T47D (cell line): ENCODE measurements at regions not wholly inside any gene's neighbourhood (a gene's known extent, or its start where the extent isn't known, plus 50 kb on each side); places are given as distances from the start of the nearest gene placed in this dataset.
A peak's percentile ranks its signal among the peaks of the same experiment; 100 is the strongest.

ENCODE experiments used
- DNase-seq, 2 experiments: peaks; one replicate each; pipeline versions ENCODE4 v3.0.0 to v3.0.0-alpha.2; 2011 to 2012; ENCODE audit warnings: low read depth in 1 of 2, low spot score in 1 of 2
- JUND ChIP-seq: IDR thresholded peaks from 2 replicates; pipeline ENCODE4 v1.6.1; 2012; ENCODE audit warnings: low read depth
- in situ Hi-C: cut with HindIII; loops from 2 replicates; pipeline ENCODE4 v1.10.0; 2016; ENCODE audit warnings: low sequenced_read_pairs, low pct_unique_long_range_greater_than_20kb

DNA sequence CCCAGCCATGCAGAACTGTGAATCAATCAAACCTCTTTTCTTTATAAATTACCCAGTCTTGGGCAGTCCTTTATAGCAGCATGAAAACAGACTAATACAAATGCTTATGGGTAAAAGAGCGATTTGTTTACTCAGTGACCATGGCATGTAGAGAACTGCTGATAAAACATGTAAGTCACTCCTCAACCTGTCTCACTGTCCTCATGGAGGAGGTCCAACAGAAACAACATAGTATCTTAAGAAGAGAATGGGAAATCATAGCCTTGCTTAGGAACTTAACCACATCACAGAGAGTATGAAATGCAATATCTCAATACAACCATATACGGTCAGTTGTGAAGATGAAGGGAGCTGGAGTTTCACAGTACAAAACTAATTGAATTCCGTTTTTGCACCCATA lies 1734.0 kb upstream of the RAG2 start:
- in situ Hi-C loops, result no loop called here
- DNase-seq, result no peak
- no peak for TF ChIP-seq JUND

DNA sequence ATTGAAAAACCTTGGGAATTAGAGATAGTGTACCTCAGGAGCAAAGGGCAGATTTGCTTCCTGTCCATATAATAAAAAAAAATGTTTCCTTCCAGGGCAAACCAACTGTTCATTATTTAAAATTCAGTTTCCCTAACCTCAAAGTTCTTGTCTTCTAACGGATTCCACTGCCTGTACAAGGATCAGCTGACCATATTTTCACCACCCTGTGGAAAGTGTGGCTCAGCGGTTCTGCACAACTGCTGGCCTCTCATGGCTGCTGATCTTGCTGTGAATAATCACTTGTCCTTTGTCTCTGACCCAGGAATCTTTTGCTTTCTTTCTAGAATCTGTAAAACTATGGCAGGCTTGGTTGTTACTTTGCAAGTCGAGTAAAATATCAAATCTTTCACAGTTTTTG lies 1732.5 kb upstream of the RAG2 start:
- TF ChIP-seq JUND, result no peak
- DNase-seq, result no peak
- in situ Hi-C loops, result no loop called here

DNA sequence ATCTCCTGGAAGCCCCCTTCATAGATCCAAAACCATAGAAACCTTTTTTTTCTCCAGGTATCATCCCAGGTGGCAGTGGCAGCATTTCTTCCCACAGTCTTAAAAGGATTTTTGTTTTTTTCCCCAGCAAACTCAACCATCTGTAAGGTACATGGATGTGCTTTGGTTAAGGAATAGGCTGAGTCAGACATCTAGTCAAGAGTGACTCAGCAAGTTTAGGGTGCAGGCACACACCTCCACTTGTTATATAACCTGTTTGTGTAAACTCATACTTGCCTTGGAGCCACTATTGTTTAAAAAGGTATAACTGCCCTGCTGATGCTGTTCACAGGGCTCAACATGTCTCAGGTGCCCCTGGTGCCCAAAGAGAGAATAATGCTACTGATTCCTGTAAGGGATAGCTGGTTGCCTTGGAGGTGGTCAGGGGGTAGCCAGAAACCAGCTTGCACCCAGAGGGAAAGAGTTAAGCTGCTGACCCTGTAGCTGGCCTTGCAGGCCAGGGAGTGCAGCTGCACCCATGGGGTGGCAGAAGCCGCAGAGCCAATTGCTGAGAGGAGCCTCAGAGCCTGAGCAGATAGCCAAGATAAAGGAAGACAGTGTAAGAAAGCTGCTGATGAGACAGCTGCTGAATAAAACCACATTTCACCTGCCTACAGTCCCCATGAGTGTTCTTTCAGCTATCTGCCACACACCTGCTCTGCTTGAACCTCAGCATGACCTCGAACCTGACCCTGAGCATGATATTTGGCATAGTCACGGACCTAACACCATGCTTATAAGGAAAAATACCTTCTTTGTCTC lies 1726.1 kb upstream of the RAG2 start:
- peak in 1 of 2 experiments; percentile 55 for DNase-seq
- TF ChIP-seq JUND, result no peak
- in situ Hi-C loops, result no loop called here

DNA sequence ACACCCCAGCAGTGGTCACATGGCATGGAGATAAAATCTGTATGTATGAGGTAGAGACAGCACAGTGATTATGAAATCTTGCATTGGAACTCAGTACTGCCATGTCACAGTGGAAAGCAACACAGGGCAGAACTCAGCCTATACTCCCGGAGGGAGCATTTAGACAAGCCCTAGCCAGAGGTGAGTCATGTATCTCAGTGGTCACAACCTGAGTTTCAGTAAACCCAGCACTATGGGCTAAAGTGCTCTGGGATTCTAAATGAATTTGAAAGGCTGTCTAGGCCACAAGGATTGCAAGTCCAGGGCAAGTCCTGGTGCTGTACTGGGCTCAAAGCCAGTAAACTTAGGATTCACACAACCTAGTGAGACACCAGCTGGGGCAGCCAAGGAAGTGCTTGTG lies 1717.1 kb upstream of the RAG2 start:
- no peak for DNase-seq

DNA sequence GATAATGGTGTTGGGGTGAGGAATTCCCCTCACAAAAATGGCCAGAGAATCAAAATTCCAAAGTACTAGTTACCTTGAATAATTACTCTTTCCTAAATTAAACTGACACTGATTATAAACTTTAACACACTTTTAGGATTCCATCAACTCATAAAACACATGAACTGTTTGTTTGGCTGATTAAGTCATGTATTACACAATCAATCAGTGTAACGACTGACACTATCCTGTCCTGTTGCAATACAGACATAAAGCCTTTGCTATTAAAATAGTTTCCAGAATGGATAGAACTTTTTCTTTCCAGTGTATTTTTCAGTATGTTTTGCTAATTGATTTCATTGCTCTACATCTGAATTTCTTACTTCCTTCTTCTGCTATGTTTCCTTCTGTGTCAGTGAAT lies 1709.4 kb upstream of the RAG2 start:
- no peak for TF ChIP-seq JUND
- in situ Hi-C loops, result no loop called here
- DNase-seq, result no peak

More for the DNA sequence above, 1717.1 kb upstream of the RAG2 start:
- in situ Hi-C loops, result no loop called here
- TF ChIP-seq JUND, result no peak

DNA sequence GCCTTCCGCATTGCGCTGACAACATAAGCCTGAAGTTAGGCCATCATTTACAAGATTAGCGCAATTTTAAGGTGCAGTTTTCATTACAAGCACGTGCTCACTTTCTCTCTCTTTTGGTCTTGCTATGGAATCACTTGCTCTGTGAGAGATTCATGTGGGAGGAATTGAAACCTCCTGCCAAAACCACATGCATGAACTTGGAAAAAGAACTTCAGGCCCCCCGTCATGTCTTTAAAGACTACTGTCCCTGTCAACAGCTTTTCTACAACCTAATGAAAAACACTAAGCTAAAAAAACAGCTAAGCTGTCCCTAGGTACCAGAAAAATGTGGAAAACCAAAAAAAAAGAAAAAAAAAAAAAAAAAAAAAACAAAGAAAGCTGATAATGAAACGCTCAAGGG lies 1707.6 kb upstream of the RAG2 start:
- DNase-seq, result no peak
- in situ Hi-C loops, result no loop called here
- TF ChIP-seq JUND, result no peak

DNA sequence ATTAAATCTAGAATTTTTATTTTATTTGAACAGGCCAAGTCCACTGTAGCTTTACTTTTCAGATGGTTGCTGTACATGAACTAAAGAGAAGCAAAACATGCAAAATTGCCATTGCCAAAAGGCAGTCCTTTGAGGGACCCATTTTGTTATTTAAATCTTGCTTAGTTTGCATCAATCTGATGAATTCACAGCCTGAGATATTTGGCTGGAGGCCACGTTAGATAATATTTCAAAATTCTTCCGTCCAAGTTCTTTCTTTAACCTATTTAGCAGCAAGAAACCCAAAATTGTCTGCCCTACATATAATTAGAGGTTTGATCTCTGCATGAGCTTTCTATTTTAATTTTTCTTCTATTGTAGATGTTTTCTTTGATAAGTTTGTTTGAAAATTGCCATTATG lies 1706.9 kb upstream of the RAG2 start:
- in situ Hi-C loops, result no loop called here
- no peak for DNase-seq
- no peak for TF ChIP-seq JUND

DNA sequence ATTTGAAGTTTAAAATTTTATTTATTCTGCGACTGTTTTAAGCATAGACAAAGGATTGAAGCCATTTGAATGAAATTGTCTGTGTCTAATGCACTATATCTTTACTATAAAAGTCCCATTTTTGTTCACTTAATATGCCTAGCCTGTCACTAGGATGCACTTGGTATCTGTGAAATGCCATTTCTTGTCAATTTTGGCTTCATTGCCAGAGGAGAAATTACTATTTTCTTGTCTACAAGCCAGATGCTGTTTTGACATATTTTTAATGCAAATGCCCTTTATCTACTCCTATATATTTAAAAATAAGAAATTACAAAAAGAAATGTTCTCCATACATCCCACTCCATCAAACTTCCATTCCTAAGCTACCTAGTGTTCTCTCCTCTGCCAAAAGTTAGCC lies 1704.5 kb upstream of the RAG2 start:
- TF ChIP-seq JUND, result no peak
- in situ Hi-C loops, result no loop called here
- no peak for DNase-seq

DNA sequence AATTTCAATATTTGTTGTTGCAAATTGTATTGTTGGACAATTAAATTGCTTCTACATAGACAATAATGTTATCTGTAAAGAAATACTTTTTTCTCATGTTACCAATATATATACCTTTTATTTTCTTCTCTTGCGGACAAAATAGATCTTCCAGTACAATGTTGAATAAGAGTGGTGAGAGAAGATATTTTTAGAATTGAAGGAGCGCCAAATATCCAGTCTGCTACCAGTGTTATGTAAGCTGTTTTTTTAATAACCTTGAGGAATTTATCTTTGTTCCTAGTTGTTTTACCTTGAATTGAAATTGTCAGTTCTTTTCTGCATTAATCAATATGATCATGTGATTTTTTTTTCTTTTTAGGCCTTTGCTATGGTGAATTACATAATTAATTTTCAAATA lies 1702.5 kb upstream of the RAG2 start:
- no peak for DNase-seq
- no peak for TF ChIP-seq JUND
- in situ Hi-C loops, result no loop called here

DNA sequence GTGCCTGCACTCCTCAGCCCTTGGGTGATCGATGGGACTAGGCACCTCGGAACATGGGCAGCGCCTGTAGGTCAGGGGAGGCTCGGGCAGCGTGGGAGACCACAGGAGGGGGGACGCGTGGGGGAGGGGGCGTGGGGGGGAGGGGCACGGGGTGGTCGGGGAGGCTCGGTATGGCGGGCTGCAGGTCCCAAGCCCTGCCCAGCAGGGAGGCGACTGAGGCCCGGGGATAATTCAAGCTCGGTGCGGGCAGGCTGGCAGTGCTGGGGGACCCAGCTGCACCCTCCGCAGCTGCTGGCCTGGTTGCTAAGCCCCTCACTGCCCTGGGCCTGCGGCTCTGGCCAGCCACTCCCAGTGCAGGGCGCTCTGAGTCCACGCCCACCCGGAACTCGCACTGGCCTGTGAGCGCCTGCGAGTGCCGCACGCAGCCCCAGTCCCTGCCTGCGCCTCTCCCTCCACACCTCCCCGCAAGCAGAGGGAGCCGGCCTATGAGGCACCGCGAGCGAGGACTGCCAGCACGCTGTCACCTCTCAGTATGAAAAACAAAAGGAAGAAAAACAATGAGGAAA lies 1698.3 kb upstream of the RAG2 start:
- no peak for TF ChIP-seq JUND
- in situ Hi-C loops, result no loop called here

DNA sequence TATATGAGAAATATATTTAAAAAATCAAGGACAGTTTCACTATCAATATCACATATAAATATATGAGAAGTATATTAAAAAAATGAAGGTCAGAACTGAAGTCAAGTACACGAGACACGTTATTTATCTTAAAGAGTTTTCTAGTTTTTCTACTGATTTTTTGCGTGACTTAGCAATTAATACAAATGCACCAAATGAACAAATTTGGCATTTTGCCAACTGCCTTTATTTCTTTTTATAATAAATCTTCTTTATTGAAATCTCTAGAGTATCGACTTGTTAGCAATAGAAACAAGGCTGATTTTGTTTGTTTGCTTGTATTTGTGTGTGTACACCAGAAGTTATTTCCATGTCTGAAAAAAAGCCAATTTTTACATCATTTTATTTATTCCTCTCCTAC lies 1684.7 kb upstream of the RAG2 start:
- DNase-seq, result no peak
- TF ChIP-seq JUND, result no peak
- in situ Hi-C loops, result no loop called here

More for the DNA sequence above, 1698.3 kb upstream of the RAG2 start:
- no peak for DNase-seq

DNA sequence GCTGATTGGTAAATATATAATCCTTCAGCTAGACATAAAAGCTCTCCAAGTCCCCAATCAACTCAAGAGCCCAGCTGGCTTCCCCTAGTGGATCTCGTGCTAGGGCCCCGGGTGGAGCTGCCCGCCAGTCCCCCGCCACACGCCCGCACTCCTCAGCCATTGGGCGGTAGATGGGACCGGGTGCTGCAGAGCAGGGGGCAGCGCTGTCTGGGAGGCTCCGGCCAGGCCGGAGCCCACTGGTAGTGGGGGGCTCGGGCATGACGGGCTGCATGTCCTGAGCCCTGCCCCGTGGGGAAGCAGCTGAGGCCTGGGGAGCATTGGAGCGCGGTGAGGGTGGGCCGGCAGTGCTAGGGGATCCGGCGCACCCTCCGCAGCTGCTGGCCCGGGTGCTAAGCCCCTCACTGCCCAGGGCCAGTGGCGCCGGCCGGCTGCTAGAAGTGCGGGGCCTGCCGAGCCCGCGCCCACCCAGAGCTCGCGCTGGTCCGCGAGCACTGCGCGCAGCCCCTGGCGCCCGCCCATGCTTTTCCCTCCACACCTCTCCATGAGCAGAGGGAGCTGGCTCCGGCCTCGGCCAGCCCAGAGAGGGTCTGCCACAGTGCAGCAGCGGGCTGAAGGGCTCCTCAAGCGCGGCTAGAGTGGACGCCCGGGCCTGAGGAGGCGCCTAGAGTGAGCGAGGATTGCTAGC lies 1680.6 kb upstream of the RAG2 start:
- no peak for TF ChIP-seq JUND
- no peak for DNase-seq
- in situ Hi-C loops, result no loop called here

DNA sequence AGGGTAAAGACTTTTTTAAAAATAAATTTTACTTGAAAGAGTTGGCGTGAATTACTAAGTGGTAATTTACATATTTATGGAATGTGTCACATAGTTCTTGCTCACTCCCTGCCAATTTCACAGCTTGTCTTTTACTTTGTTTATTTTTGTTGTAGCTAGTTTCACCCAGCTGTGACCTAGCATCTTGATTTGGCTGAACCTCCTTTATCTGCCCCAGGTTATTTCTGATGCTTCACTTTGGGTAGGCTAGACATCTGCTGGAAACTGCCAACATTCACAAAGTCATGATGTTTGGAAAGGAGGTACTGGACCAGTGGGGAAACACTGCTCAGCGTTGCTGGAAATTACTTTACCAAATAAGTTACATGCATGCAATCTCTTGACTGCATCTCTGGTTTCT lies 1676.0 kb upstream of the RAG2 start:
- in situ Hi-C loops, result no loop called here
- no peak for DNase-seq
- no peak for TF ChIP-seq JUND
